ENCODE measurements at regions not wholly inside any gene's neighbourhood (a gene's known extent, or its start where the extent isn't known, plus 50 kb on each side); places are given as distances from the start of the nearest gene placed in this dataset.

GRCh38 chr14:88967299-88967698, 142.8 kb downstream of the TTC8 start:
- Histone ChIP-seq H3K27me3 (replicated peaks in 1 of 4; ENCODE audit: control insufficient read depth in 3 of 4, extremely low read depth in 1 of 4, insufficient read depth in 3 of 4, low read length in 3 of 4) (no peaks in the 10 kb centered on the region), H3K36me3 (ENCODE audit: control insufficient read depth in 2 of 4, insufficient read depth in 4 of 4, low read length in 3 of 4) (no peaks in the 10 kb centered on the region), H2BK5ac (ENCODE audit: low read depth, low read length) (no peak overlapping the region), H3K4ac (replicated peaks; ENCODE audit: insufficient read length, low read depth, low read length) (no peak overlapping the region), H2AK5ac (ENCODE audit: low read depth, low read length) (no peak overlapping the region), H2BK12ac (ENCODE audit: low read depth, low read length) (no peak overlapping the region), H3K23ac (ENCODE audit: insufficient read length) (no peak overlapping the region), H4K8ac (ENCODE audit: extremely low read depth, insufficient read depth, low read length) (no peak overlapping the region), H4K20me1 (replicated peaks in 1 of 2; ENCODE audit: control insufficient read depth in 1 of 2, insufficient read depth in 2 of 2, low read length in 2 of 2) (no peaks in the 10 kb centered on the region), H2BK120ac (replicated peaks; ENCODE audit: low read depth, low read length) (no peak overlapping the region), H3K4me3 (ENCODE audit: extremely low read depth in 1 of 4, insufficient read depth in 2 of 4, low read depth in 3 of 4, low read length in 4 of 4) (no peak overlapping the region), H3K79me2 (ENCODE audit: control insufficient read depth in 1 of 2, insufficient read depth in 2 of 2, low read length in 2 of 2) (no peaks in the 10 kb centered on the region), H2BK20ac (ENCODE audit: low read length) (no peak overlapping the region), H3K4me2 (ENCODE audit: insufficient read depth in 1 of 2, low read depth in 2 of 2, low read length in 2 of 2) (no peak overlapping the region), H3K14ac (ENCODE audit: insufficient read length) (no peak overlapping the region), H4K5ac (ENCODE audit: insufficient read length, low read depth, low read length) (no peak overlapping the region), H3K9ac (replicated peaks in 1 of 4; ENCODE audit: extremely low read depth in 1 of 4, low read depth in 3 of 4, low read length in 3 of 4) (no peak overlapping the region), H2AFZ (ENCODE audit: low read length) (no peak overlapping the region), H4K91ac (replicated peaks; ENCODE audit: insufficient read length, low read length) (no peak overlapping the region), H3K18ac (ENCODE audit: extremely low read depth, low read length) (no peak overlapping the region), H2BK15ac (ENCODE audit: low read length) (no peak overlapping the region), H3K79me1 (ENCODE audit: low read depth, low read length) (no peaks in the 10 kb centered on the region), H3K4me1 (replicated peaks in 1 of 4; ENCODE audit: control insufficient read depth in 3 of 4, insufficient read depth in 4 of 4, low read length in 3 of 4) (no peaks in the 10 kb centered on the region), H3K27ac (ENCODE audit: low read depth, low read length) (no peak overlapping the region), H3K9me3 (ENCODE audit: insufficient read depth in 2 of 2, low read depth in 1 of 2, low read length in 1 of 2) (no peaks in the 10 kb centered on the region), H3K23me2 (ENCODE audit: low read depth, low read length) (no peaks in the 10 kb centered on the region), H3K56ac (replicated peaks; ENCODE audit: insufficient read length, low read depth, low read length) (no peak overlapping the region)
- ChIA-PET POLR2A (ENCODE audit: partially characterized antibody) (no interaction called here), CTCF (ENCODE audit: partially characterized antibody) (interaction anchor here (2.8 kb wide), 1 partner anchor 37 kb away, joined by 6 read pairs; no protein-coding TSS in a partner anchor)
- DNase-seq (ENCODE audit: low read depth in 1 of 2, low spot score in 2 of 2), result no peak
- WGBS, 2 experiments (ENCODE audit: extremely low coverage in 1 of 2, insufficient coverage in 1 of 2, insufficient read length in 1 of 2, insufficient replicate concordance in 2 of 2, low coverage in 1 of 2, low lambda C conversion rate in 2 of 2, missing lambda C conversion rate in 1 of 2), result 86% methylated on average over 3 of the region's 3 CpGs; no CpG with 5 or more reads in 1 of the 2 experiments
- FAIRE-seq, result no peak
- TF ChIP-seq HDAC2 (IDR thresholded peaks at IDR 0.05; ENCODE audit: borderline replicate concordance in 1 of 2, low read depth in 2 of 2, low read length in 2 of 2), result no peak
- TF ChIP-seq RAD21 (IDR thresholded peaks at IDR 0.05 in 1 of 2, conservative IDR thresholded peaks at IDR 0.05 in 1 of 2; ENCODE audit: low read depth in 2 of 2, low read length in 2 of 2), result no peak
- no peak for TF ChIP-seq NRF1 (IDR thresholded peaks at IDR 0.05; ENCODE audit: low read depth, low read length)
- no peak for TF ChIP-seq TEAD4 (IDR thresholded peaks at IDR 0.05; ENCODE audit: low read depth, low read length)

Data from H1 (cell line).